B cell (primary cell): ENCODE measurements at regions not wholly inside any gene's neighbourhood (a gene's known extent, or its start where the extent isn't known, plus 50 kb on each side); places are given as distances from the start of the nearest gene placed in this dataset.

Experiments used
- ATAC-seq: fragments of 200-7000 bp; cut with Tn5 transposase; one replicate; pipeline ENCODE4 v1.10.0; 2021; ENCODE audit warnings: low read depth, mild to moderate bottlenecking, moderate number of reproducible peaks, moderate library complexity
- CTCF ChIA-PET: fragments of 350-600 bp; sonication (Branson Sonifier 250); formaldehyde crosslinking; loops from one replicate; lab custom pipeline; 2021; ENCODE audit warnings: antibody characterized with exemption, inconsistent platforms; lab: Charles Lee
- POLR2A ChIA-PET: fragments of 350-600 bp; sonication (Branson Sonifier 250); formaldehyde crosslinking; loops from one replicate; lab custom pipeline; 2021; ENCODE audit warnings: antibody characterized with exemption; lab: Charles Lee
- DNase-seq: peaks from one replicate; pipeline ENCODE4 v3.0.0; 2013
- H2AFZ ChIP-seq: 2 replicates; pipeline ENCODE4 v1.6.1; 2012; ENCODE audit warnings: mild to moderate bottlenecking, low read depth, low read length; ENCODE audit not compliant: insufficient read depth, poor library complexity, severe bottlenecking
- H3K27ac ChIP-seq, 2 donors: 1 replicate in 1 of 2; 2 replicates in 1 of 2; pipeline ENCODE4 v1.5.1; 2012 to 2013; ENCODE audit warnings: low read length in 2 of 2, mild to moderate bottlenecking in 2 of 2, moderate library complexity in 1 of 2
- H3K27me3 ChIP-seq, 4 experiments: fragments of 200-600 bp in 1 of 4; sonication (generic) in 1 of 4; replicated peaks in 1 of 4; 1 replicate in 2 of 4; 2 replicates in 2 of 4; pipeline versions ENCODE4 v1.6.1 to v1.7.0; 2013 to 2016; ENCODE audit warnings: low read length in 3 of 4, mild to moderate bottlenecking in 2 of 4, mixed read lengths in 1 of 4, moderate library complexity in 1 of 4; ENCODE audit not compliant: insufficient read depth in 4 of 4, control insufficient read depth in 3 of 4; ENCODE audit errors: control extremely low read depth in 1 of 4
- H3K36me3 ChIP-seq, 2 experiments: replicated peaks in 1 of 2; 1 replicate in 1 of 2; 2 replicates in 1 of 2; pipeline versions ENCODE4 v1.6.1 to v1.7.1; 2013; ENCODE audit warnings: low read length in 1 of 2; ENCODE audit not compliant: insufficient read depth in 2 of 2, control insufficient read depth in 1 of 2; ENCODE audit errors: control extremely low read depth in 1 of 2, extremely low read depth in 1 of 2
- H3K4me1 ChIP-seq, 2 donors: fragments of 200-600 bp in 1 of 2; sonication (generic) in 1 of 2; 1 replicate in 1 of 2; 2 replicates in 1 of 2; pipeline versions ENCODE4 v1.5.1 to v1.6.1; 2013 to 2017; ENCODE audit warnings: low read length in 2 of 2; ENCODE audit not compliant: control insufficient read depth in 2 of 2, insufficient read depth in 2 of 2
- H3K4me2 ChIP-seq: replicated peaks from 2 replicates; pipeline ENCODE3; 2012; ENCODE audit warnings: mild to moderate bottlenecking, low read depth, low read length; ENCODE audit not compliant: poor library complexity, severe bottlenecking
- H3K4me3 ChIP-seq, 5 experiments: fragments of 200-600 bp in 1 of 5; sonication (generic) in 1 of 5; 1 replicate in 3 of 5; 2 replicates in 2 of 5; pipeline versions ENCODE4 v1.5.1 to v1.7.0; 2011 to 2016; ENCODE audit warnings: low read length in 4 of 5, mild to moderate bottlenecking in 4 of 5, low read depth in 2 of 5, control low read depth in 1 of 5, moderate library complexity in 1 of 5; ENCODE audit not compliant: insufficient read depth in 1 of 5; ENCODE audit errors: control extremely low read depth in 1 of 5, extremely low read depth in 1 of 5
- H3K79me2 ChIP-seq: fragments of 200-600 bp; sonication (generic); one replicate; pipeline ENCODE4 v1.6.0; 2016; ENCODE audit warnings: low read length; ENCODE audit not compliant: control insufficient read depth, insufficient read depth
- H3K9ac ChIP-seq: fragments of 200-600 bp; sonication (generic); 2 replicates; pipeline ENCODE4 v1.6.1; 2017; ENCODE audit warnings: mild to moderate bottlenecking, low read length, moderate library complexity
- H3K9me3 ChIP-seq, 3 donors: one replicate each; pipeline versions ENCODE4 v1.6.1 to v1.7.1; 2013; ENCODE audit warnings: low read length in 2 of 3; ENCODE audit not compliant: control insufficient read depth in 2 of 3, insufficient read depth in 1 of 3; ENCODE audit errors: control extremely low read depth in 1 of 3
- H4K20me1 ChIP-seq: 2 replicates; pipeline ENCODE4 v1.6.0; 2012; ENCODE audit warnings: mild to moderate bottlenecking, low read length; ENCODE audit not compliant: insufficient read depth, control insufficient read depth, poor library complexity, severe bottlenecking
- H3K27ac Mint-ChIP-seq: one replicate; pipeline ENCODE4 v1.8.0; 2021; ENCODE audit warnings: mixed read lengths
- H3K27me3 Mint-ChIP-seq: one replicate; pipeline ENCODE4 v1.8.0; 2021; ENCODE audit warnings: mixed read lengths
- H3K4me1 Mint-ChIP-seq: one replicate; pipeline ENCODE4 v1.8.0; 2021; ENCODE audit warnings: mixed read lengths
- H3K4me3 Mint-ChIP-seq: one replicate; pipeline ENCODE4 v1.8.0; 2021; ENCODE audit warnings: mixed read lengths
- H3K9me3 Mint-ChIP-seq: one replicate; pipeline ENCODE4 v1.8.0; 2022; ENCODE audit warnings: mixed read lengths; ENCODE audit not compliant: insufficient read depth
- EZH2 ChIP-seq: IDR thresholded peaks from 2 replicates; pipeline ENCODE4 v1.6.1; 2012; ENCODE audit warnings: borderline replicate concordance, low read depth, mild to moderate bottlenecking, moderate library complexity, low read length; ENCODE audit not compliant: insufficient read depth, poor library complexity, severe bottlenecking
- WGBS: methylation state at CpG from one replicate; pipeline ENCODE4 v1.1.5; 2013; ENCODE audit warnings: missing lambda C conversion rate; ENCODE audit not compliant: insufficient coverage; 5-methylcytosine and 5-hydroxymethylcytosine counted together
- intact Hi-C: fragments of 100-400 bp; cut with micrococcal nuclease; formaldehyde crosslinking; loops from one replicate; pipeline ENCODE4 v1.10.0; 2022
- TF ChIP-seq, protein P1 (sequence below): fragments of 200-600 bp; IDR thresholded peaks from one replicate; pipeline ENCODE4 v1.8.0; 2022; ENCODE audit warnings: antibody characterized with exemption, mild to moderate bottlenecking

DNA sequence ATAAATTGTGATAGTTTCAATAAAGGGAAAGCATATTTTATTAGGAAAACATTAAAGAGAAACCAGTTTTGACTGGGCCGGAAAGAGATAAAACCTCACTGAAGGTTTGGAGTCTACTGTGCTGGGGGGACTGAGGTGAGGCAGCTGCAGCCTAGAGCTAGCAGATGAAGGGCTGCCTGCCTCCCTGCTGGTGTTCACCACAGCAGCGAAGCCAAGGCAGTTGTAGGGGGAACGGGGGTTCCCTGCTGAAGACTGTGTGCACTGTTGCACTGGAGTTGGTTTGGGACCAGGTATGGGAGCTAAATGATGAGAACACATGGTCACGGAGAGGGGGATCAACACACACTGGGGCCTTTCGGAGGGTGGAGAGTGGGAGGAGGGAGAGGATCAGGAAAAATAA, 546.5 kb upstream of the SMIM31 start:
- Histone ChIP-seq H3K27me3 (no peaks in the 10 kb centered on the region), H3K4me1 (no peaks in the 10 kb centered on the region), H3K9ac (no peak overlapping the region), H3K4me3 (no peak overlapping the region), H3K4me2 (no peak overlapping the region), H2AFZ (no peak overlapping the region), H3K9me3 (no peaks in the 10 kb centered on the region), H3K36me3 (no peaks in the 10 kb centered on the region), H4K20me1 (no peaks in the 10 kb centered on the region), H3K79me2 (no peaks in the 10 kb centered on the region), H3K27ac (no peak overlapping the region)
- ATAC-seq (no peak), DNase-seq (no peak)
- Mint-ChIP-seq H3K4me1 (no peaks in the 10 kb centered on the region), H3K4me3 (no peak overlapping the region), H3K27me3 (no peaks in the 10 kb centered on the region), H3K9me3 (no peaks in the 10 kb centered on the region), H3K27ac (no peak overlapping the region)
- 74% methylated on average over 4 of the region's 5 CpGs for whole genome bisulfite sequencing
- TF ChIP-seq EZH2, result no peak
- ChIA-PET CTCF (no interaction called here), POLR2A (no interaction called here)
- intact Hi-C loops, result no loop called here

DNA sequence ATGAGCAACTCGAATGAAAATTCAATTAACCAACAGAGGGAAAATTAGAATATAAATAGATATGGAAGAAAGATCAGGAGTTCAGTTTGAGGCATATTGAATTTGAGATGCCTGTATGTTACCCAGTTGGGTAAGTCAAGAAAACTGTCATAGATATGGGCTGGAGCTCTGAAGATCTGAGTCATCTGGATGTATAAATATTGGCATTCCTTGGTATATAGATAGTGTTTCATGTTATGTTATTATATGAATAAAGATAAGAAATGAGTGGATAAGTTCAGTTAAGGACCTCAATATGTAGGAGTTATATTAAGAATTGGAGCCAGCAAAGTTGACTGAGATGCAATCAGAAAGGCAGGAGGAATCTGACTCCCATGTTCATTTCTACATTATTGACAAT, 543.6 kb upstream of the SMIM31 start:
- ChIA-PET CTCF (no interaction called here), POLR2A (no interaction called here)
- H3K27ac Mint-ChIP-seq, result no peak overlapping the region
- H3K4me1 Mint-ChIP-seq, result no peaks in the 10 kb centered on the region
- Histone ChIP-seq H3K4me2 (no peak overlapping the region), H3K79me2 (no peaks in the 10 kb centered on the region), H3K9me3 (peaks cover 0 to 3% (median 0%) of the 10 kb centered on the region in 3 donors), H3K27ac (no peak overlapping the region), H4K20me1 (no peaks in the 10 kb centered on the region), H3K36me3 (no peaks in the 10 kb centered on the region), H3K27me3 (no peaks in the 10 kb centered on the region), H3K4me1 (no peaks in the 10 kb centered on the region), H3K4me3 (no peak overlapping the region), H3K9ac (no peak overlapping the region), H2AFZ (no peak overlapping the region)
- no CpG with 5 or more reads among the region's 1 CpG for WGBS
- intact Hi-C loops, result no loop called here
- no peak overlapping the region for H3K4me3 Mint-ChIP-seq
- H3K27me3 Mint-ChIP-seq, result no peaks in the 10 kb centered on the region
- H3K9me3 Mint-ChIP-seq, result no peaks in the 10 kb centered on the region
- no peak for ATAC-seq
- no peak for DNase-seq
- TF ChIP-seq, protein P1, sequence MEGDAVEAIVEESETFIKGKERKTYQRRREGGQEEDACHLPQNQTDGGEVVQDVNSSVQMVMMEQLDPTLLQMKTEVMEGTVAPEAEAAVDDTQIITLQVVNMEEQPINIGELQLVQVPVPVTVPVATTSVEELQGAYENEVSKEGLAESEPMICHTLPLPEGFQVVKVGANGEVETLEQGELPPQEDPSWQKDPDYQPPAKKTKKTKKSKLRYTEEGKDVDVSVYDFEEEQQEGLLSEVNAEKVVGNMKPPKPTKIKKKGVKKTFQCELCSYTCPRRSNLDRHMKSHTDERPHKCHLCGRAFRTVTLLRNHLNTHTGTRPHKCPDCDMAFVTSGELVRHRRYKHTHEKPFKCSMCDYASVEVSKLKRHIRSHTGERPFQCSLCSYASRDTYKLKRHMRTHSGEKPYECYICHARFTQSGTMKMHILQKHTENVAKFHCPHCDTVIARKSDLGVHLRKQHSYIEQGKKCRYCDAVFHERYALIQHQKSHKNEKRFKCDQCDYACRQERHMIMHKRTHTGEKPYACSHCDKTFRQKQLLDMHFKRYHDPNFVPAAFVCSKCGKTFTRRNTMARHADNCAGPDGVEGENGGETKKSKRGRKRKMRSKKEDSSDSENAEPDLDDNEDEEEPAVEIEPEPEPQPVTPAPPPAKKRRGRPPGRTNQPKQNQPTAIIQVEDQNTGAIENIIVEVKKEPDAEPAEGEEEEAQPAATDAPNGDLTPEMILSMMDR, result no peak
- TF ChIP-seq EZH2, result no peak
